ENCODE measurements at regions not wholly inside any gene's neighbourhood (a gene's known extent, or its start where the extent isn't known, plus 50 kb on each side); places are given as distances from the start of the nearest gene placed in this dataset.

DNA sequence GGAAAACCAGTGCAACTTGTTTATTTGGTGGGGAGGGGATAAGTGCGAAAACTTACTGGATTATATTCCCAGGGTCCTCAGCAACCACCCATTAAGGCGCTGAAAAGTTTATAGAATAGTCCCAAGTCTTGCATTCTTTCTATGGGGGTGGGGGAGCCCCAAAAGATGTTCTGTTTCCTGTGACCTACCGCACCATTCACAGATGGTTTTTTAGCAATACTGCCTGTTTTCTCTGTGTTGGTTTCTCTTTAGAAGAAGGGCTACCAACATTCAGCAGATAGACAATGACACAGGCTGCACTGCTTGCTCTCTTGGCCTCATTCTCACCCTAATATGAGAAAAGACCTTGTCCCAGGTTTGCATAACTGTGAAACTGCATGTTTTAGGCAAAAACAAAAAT lies 86.5 kb downstream of the FAM76B start:
- TF ChIP-seq CTCF (IDR thresholded peaks at IDR 0.05) (no peak), EZH2 (IDR thresholded peaks at IDR 0.05; ENCODE audit: borderline replicate concordance, insufficient read depth, low read depth, low read length, poor library complexity, severe bottlenecking) (no peak)

Data from B cell (primary cell).